Gastrocnemius medialis (tissue), 4 donors: ENCODE measurements at regions not wholly inside any gene's neighbourhood (a gene's known extent, or its start where the extent isn't known, plus 50 kb on each side); places are given as distances from the start of the nearest gene placed in this dataset.
A peak's percentile ranks its signal among the peaks of the same experiment; 100 is the strongest.

ENCODE experiments used
- ATAC-seq, 2 donors: fragments of 150-250 bp; one replicate each; pipeline ENCODE4 v1.9.1; 2016
- DNase-seq, 2 donors: peaks; one replicate each; pipeline ENCODE4 v3.0.0-alpha.2; 2019
- H3K27ac ChIP-seq, 4 donors: fragments of 200-600 bp; sonication (generic); 1 replicate in 1 of 4; 2 replicates in 3 of 4; pipeline ENCODE4 v1.5.1; 2016 to 2018; ENCODE audit warnings: mild to moderate bottlenecking in 2 of 4, moderate library complexity in 1 of 4
- H3K27me3 ChIP-seq, 3 donors: fragments of 200-600 bp; sonication (generic) in 2 of 3; 1 replicate in 1 of 3; 2 replicates in 2 of 3; pipeline versions ENCODE4 v1.5.1 to v1.6.0; 2016 to 2019; ENCODE audit warnings: mild to moderate bottlenecking in 1 of 3, moderate library complexity in 1 of 3
- H3K36me3 ChIP-seq, 2 donors: fragments of 200-600 bp; sonication (generic) in 1 of 2; one replicate each; pipeline ENCODE4 v1.5.1; 2017 to 2018
- H3K4me1 ChIP-seq, 2 donors: fragments of 200-600 bp; sonication (generic) in 1 of 2; one replicate each; pipeline ENCODE4 v1.5.1; 2016 to 2017; ENCODE audit warnings: mild to moderate bottlenecking in 2 of 2
- H3K4me3 ChIP-seq, 4 donors: fragments of 200-600 bp; sonication (generic) in 3 of 4; 1 replicate in 1 of 4; 2 replicates in 3 of 4; pipeline ENCODE4 v1.5.1; 2016 to 2019; ENCODE audit warnings: mild to moderate bottlenecking in 2 of 4
- H3K9me3 ChIP-seq, 3 donors: fragments of 200-600 bp; sonication (generic) in 2 of 3; 1 replicate in 1 of 3; 2 replicates in 2 of 3; pipeline ENCODE4 v1.5.1; 2016 to 2019
- CTCF ChIP-seq, 5 experiments: fragments of 450-650 bp in 3 of 5; fragments of 200-600 bp in 2 of 5; sonication (generic) in 2 of 5; IDR thresholded peaks in 4 of 5; conservative IDR thresholded peaks in 1 of 5; 1 replicate in 4 of 5; 2 replicates in 1 of 5; pipeline ENCODE4 v1.5.1; 2016 to 2019; ENCODE audit warnings: antibody characterized with exemption in 5 of 5, mild to moderate bottlenecking in 3 of 5, moderate library complexity in 3 of 5
- POLR2A ChIP-seq, 2 donors: fragments of 450-650 bp; IDR thresholded peaks; one replicate each; pipeline ENCODE4 v1.6.1; 2017; ENCODE audit warnings: antibody characterized with exemption in 2 of 2, mild to moderate bottlenecking in 2 of 2, moderate library complexity in 2 of 2
- in situ Hi-C, 4 donors: fragments of 200-750 bp; cut with MboI; loops; one replicate each; pipeline versions ENCODE4 v1.15.0 to v1.8.0; 2017; ENCODE audit warnings: low sequenced_read_pairs in 4 of 4
- intact Hi-C: fragments of 100-400 bp; cut with DNase I; formaldehyde crosslinking; loops from one replicate; pipeline ENCODE4 v1.15.1; 2023; ENCODE audit warnings: low total_unique reads

DNA sequence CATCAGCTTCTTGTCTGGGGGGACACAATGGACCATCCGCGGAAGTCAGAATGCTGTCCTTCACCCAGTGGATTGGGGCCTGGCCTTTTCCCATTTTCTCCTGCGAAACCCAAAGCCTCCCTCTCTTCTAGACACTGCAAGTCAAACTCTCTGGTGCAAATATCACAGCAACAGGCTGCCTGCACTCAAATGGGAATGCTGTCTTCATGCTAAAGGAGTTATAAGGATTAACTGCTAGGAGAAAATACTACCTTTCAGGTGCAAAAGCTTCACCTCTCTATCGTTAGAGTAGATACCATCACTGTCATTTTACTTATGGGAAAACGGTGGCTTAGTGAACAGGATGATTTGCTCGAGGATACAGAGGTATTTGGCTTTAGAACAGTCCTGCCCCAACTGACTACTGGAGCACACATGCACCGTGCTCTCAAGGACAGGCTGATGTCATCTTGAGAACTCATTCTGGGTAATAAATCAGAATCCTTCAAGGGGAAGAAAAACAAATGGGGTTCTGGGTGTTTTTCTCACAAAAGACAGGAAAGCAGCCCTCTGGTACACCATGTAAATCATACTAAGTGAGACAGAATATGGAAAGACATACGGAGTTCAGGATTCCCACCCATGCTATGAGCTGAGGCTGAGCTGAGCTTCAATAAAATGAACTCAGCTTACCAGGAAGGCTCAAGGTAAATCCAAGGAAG, 100.9 kb downstream of the SAMD9 start:
- Histone ChIP-seq H3K9me3 (no peaks in the 10 kb centered on the region), H3K36me3 (no peaks in the 10 kb centered on the region), H3K27ac (no peak overlapping the region), H3K4me3 (no peak overlapping the region), H3K4me1 (peaks cover 4 to 6% of the 10 kb centered on the region in 2 donors), H3K27me3 (no peaks in the 10 kb centered on the region)
- no peak for ATAC-seq
- DNase-seq = no peak
- in situ Hi-C loops = no loop called here
- TF ChIP-seq POLR2A (IDR thresholded peaks at IDR 0.05) = no peak
- intact Hi-C loops = no loop called here

GRCh38 chr7:93015779-93016481, 101.8 kb downstream of the SAMD9 start:
- intact Hi-C loops (no loop called here), in situ Hi-C loops (no loop called here)
- Histone ChIP-seq H3K27ac (peak overlapping the region in 2 of 4 donors; percentile 27 to 33), H3K4me1 (peaks cover 4 to 6% of the 10 kb centered on the region in 2 donors), H3K27me3 (no peaks in the 10 kb centered on the region), H3K9me3 (no peaks in the 10 kb centered on the region), H3K4me3 (no peak overlapping the region), H3K36me3 (no peaks in the 10 kb centered on the region)
- ATAC-seq (no peak), DNase-seq (no peak)
- no peak for TF ChIP-seq CTCF (IDR thresholded peaks at IDR 0.05 in 4 of 5, conservative IDR thresholded peaks at IDR 0.05 in 1 of 5)
- TF ChIP-seq POLR2A (IDR thresholded peaks at IDR 0.05) = no peak

DNA sequence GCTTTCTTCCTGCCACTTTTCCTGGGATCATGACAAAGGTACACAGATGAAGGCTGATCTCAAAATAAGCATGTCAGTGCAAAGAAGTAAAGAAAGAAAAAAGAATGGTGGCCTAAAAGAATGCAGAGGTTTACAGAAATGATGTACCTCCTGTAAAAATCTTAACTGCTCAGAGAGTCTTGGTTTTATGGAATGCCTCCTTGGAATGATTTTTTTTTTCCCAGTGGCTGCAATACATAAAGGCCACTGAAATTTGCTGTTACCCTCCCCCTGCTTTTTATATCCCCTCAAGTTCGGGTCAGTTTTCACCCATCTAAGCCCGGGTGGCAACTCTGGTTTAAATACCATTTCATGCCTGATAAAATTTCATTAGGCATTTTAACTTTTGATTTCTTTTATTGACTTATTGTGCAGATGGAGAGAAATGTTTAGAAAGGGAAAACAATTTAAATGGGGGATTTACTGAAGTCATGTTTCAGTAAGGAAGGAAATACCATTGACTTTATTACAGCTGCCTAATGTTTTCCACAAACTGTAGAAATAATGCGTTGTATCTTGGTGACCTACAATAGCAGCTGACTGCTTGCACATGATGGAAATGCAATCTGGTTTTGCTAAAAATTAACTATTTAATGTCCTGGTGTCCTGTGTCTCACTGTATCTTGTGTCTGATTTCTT, 102.5 kb downstream of the SAMD9 start:
- Histone ChIP-seq H3K27me3 (no peaks in the 10 kb centered on the region), H3K9me3 (no peaks in the 10 kb centered on the region), H3K27ac (peak overlapping the region in 1 of 4 donors; percentile 27), H3K4me1 (peaks cover 4 to 6% of the 10 kb centered on the region in 2 donors), H3K4me3 (no peak overlapping the region), H3K36me3 (no peaks in the 10 kb centered on the region)
- in situ Hi-C loops (no loop called here), intact Hi-C loops (no loop called here)
- DNase-seq (no peak), ATAC-seq (no peak)
- TF ChIP-seq POLR2A (IDR thresholded peaks at IDR 0.05) (no peak), CTCF (IDR thresholded peaks at IDR 0.05 in 4 of 5, conservative IDR thresholded peaks at IDR 0.05 in 1 of 5) (no peak)

GRCh38 chr7:93014410-93014809, 103.4 kb downstream of the SAMD9 start:
- H3K4me1 ChIP-seq = peaks cover 4 to 6% of the 10 kb centered on the region in 2 donors
- in situ Hi-C loops = no loop called here
- H3K9me3 ChIP-seq = no peaks in the 10 kb centered on the region
- intact Hi-C loops = no loop called here
- H3K36me3 ChIP-seq = no peaks in the 10 kb centered on the region
- DNase-seq (no peak), ATAC-seq (no peak)
- H3K27me3 ChIP-seq = no peaks in the 10 kb centered on the region
- no peak overlapping the region for H3K4me3 ChIP-seq
- H3K27ac ChIP-seq = no peak overlapping the region
- TF ChIP-seq CTCF (IDR thresholded peaks at IDR 0.05 in 4 of 5, conservative IDR thresholded peaks at IDR 0.05 in 1 of 5) = no peak
- no peak for TF ChIP-seq POLR2A (IDR thresholded peaks at IDR 0.05)

- Histone ChIP-seq H3K36me3 (no peaks in the 10 kb centered on the region), H3K4me3 (no peak overlapping the region), H3K27me3 (no peaks in the 10 kb centered on the region), H3K4me1 (peaks cover 4 to 6% of the 10 kb centered on the region in 2 donors), H3K9me3 (no peaks in the 10 kb centered on the region), H3K27ac (no peak overlapping the region)
- ATAC-seq = no peak
- no peak for DNase-seq
- intact Hi-C loops = no loop called here
- in situ Hi-C loops = no loop called here
- TF ChIP-seq POLR2A (IDR thresholded peaks at IDR 0.05) (no peak), CTCF (IDR thresholded peaks at IDR 0.05 in 4 of 5, conservative IDR thresholded peaks at IDR 0.05 in 1 of 5) (no peak)
Observed at GRCh38 chr7:93013446-93014061, 104.2 kb downstream of the SAMD9 start.
